HepG2 (cell line): ENCODE measurements at regions not wholly inside any gene's neighbourhood (a gene's known extent, or its start where the extent isn't known, plus 50 kb on each side); places are given as distances from the start of the nearest gene placed in this dataset.

Source experiments
- ATAC-seq: fragments of 200-7000 bp; cut with Tn5 transposase; 3 replicates; pipeline ENCODE4 v1.9.1; 2020; ENCODE audit warnings: mild to moderate bottlenecking, moderate library complexity
- BruUV-seq: library from RNA; stranded (reverse); fragments of 400-500 nt; replicated peaks from 2 replicates; lab custom pipeline; 2021; lab: Mats Ljungman, UMichigan
- CTCF ChIA-PET: fragments of 300-600 bp; formaldehyde crosslinking; extraction: SDS; loops from one replicate; lab custom pipeline; 2021; ENCODE audit warnings: low total read pairs, inconsistent platforms, low intra/inter-chr PET ratio; lab: Yijun Ruan, JAX
- POLR2A ChIA-PET: fragments of 350-600 bp; sonication (Branson Sonifier 250); formaldehyde crosslinking; loops from one replicate; lab custom pipeline; 2020; ENCODE audit warnings: antibody characterized with exemption, inconsistent platforms; lab: Yijun Ruan, JAX
- DNase-seq: peaks from one replicate; pipeline ENCODE4 v3.0.0-alpha.2; 2015; ENCODE audit warnings: low spot score
- FAIRE-seq: peaks from 3 replicates; lab custom pipeline; 2011; peaks lifted over from hg19 to GRCh38; lab: Jason Lieb, UNC
- H2AFZ ChIP-seq: one replicate; pipeline ENCODE4 v1.6.1; 2011; ENCODE audit warnings: low read length, inconsistent platforms
- H3K27ac ChIP-seq: fragments of 300-600 bp; 3 replicates; pipeline ENCODE4 v1.8.0; 2011; ENCODE audit warnings: mixed run types, mild to moderate bottlenecking, mixed read lengths, low read length, inconsistent platforms; ENCODE audit not compliant: insufficient read depth; ENCODE audit errors: extremely low read length
- H3K27me3 ChIP-seq, 2 experiments: fragments of 200-600 bp in 1 of 2; 2 replicates in 1 of 2; 3 replicates in 1 of 2; pipeline versions ENCODE4 v1.6.0 to v1.8.0; 2011; ENCODE audit warnings: low read length in 2 of 2, mild to moderate bottlenecking in 2 of 2, moderate library complexity in 2 of 2, inconsistent platforms in 1 of 2; ENCODE audit not compliant: insufficient read depth in 2 of 2, control insufficient read depth in 1 of 2
- H3K36me3 ChIP-seq, 2 experiments: fragments of 200-600 bp in 1 of 2; replicated peaks in 1 of 2; 2 replicates in 1 of 2; 3 replicates in 1 of 2; pipeline versions ENCODE4 v1.5.1 to v1.8.0; 2011; ENCODE audit warnings: low read length in 2 of 2, inconsistent platforms in 1 of 2; ENCODE audit not compliant: insufficient read depth in 2 of 2, control insufficient read depth in 1 of 2
- H3K4me1 ChIP-seq: 2 replicates; pipeline ENCODE4 v1.5.1; 2012; ENCODE audit warnings: low read length, inconsistent platforms; ENCODE audit not compliant: insufficient read depth
- H3K4me2 ChIP-seq: 2 replicates; pipeline ENCODE4 v1.6.0; 2011; ENCODE audit warnings: low read depth, low read length, inconsistent platforms
- H3K4me3 ChIP-seq, 3 experiments: fragments of 200-600 bp in 1 of 3; sonication (generic), shearing (Covaris generic) in 1 of 3; replicated peaks in 1 of 3; 2 replicates each; pipeline ENCODE4 v1.5.1; 2011 to 2016; ENCODE audit warnings: low read length in 3 of 3, inconsistent platforms in 2 of 3, low read depth in 2 of 3, mild to moderate bottlenecking in 2 of 3, control low read depth in 1 of 3, mixed read lengths in 1 of 3; ENCODE audit not compliant: insufficient read depth in 1 of 3
- H3K79me2 ChIP-seq: one replicate; pipeline ENCODE4 v1.6.1; 2011; ENCODE audit warnings: low read length, inconsistent platforms; ENCODE audit not compliant: insufficient read depth
- H3K9ac ChIP-seq: 2 replicates; pipeline ENCODE4 v1.6.0; 2011; ENCODE audit warnings: mild to moderate bottlenecking, low read depth, low read length, inconsistent platforms; ENCODE audit not compliant: insufficient read depth
- H3K9me3 ChIP-seq: 2 replicates; pipeline ENCODE4 v1.5.1; 2012; ENCODE audit warnings: mild to moderate bottlenecking, low read length
- H4K20me1 ChIP-seq: 2 replicates; pipeline ENCODE4 v1.6.0; 2011; ENCODE audit warnings: inconsistent platforms, mild to moderate bottlenecking, low read length, moderate library complexity; ENCODE audit not compliant: insufficient read depth
- AGO2 ChIP-seq: fragments of 200-400 bp; formaldehyde crosslinking; optimal IDR thresholded peaks from 2 replicates; pipeline ENCODE3; 2017; ENCODE audit warnings: mild to moderate bottlenecking, low read depth, low read length, moderate library complexity
- BORCS8-MEF2B ChIP-seq: sonication (generic); formaldehyde crosslinking; IDR thresholded peaks from 2 replicates; pipeline ENCODE4 v1.8.0; 2022; ENCODE audit warnings: mild to moderate bottlenecking, missing genetic modification reagents
- DMAP1 ChIP-seq: IDR thresholded peaks from 2 replicates; pipeline ENCODE4 v1.6.1; 2016
- HDAC1 ChIP-seq: sonication (generic); formaldehyde crosslinking; IDR thresholded peaks from 2 replicates; pipeline ENCODE4 v1.5.1; 2020; ENCODE audit warnings: mild to moderate bottlenecking, missing genetic modification reagents
- IKZF4 ChIP-seq: sonication (generic); formaldehyde crosslinking; IDR thresholded peaks from 2 replicates; pipeline ENCODE4 v1.5.1; 2020; ENCODE audit warnings: borderline replicate concordance, mild to moderate bottlenecking, low read depth, missing genetic modification reagents; ENCODE audit errors: not compliant biosample characterization
- TCF7 ChIP-seq: sonication (generic); IDR thresholded peaks from 2 replicates; pipeline ENCODE4 v1.6.1; 2016; ENCODE audit warnings: antibody characterized with exemption, low read depth
- YEATS2 ChIP-seq: sonication (generic); formaldehyde crosslinking; IDR thresholded peaks from 2 replicates; pipeline ENCODE4 v1.4.0; 2020; ENCODE audit warnings: missing genetic modification reagents, borderline replicate concordance
- ZNF260 ChIP-seq: sonication (generic); formaldehyde crosslinking; IDR thresholded peaks from 2 replicates; pipeline ENCODE4 v1.4.0; 2020; ENCODE audit warnings: missing genetic modification reagents, low read depth, mild to moderate bottlenecking, borderline replicate concordance
- ZNF296 ChIP-seq: sonication (generic); formaldehyde crosslinking; conservative IDR thresholded peaks from 2 replicates; pipeline ENCODE4 v1.5.0; 2020; ENCODE audit warnings: mild to moderate bottlenecking, missing genetic modification reagents
- ZNF33A ChIP-seq: sonication (generic); formaldehyde crosslinking; IDR thresholded peaks from 2 replicates; pipeline ENCODE4 v1.5.1; 2020; ENCODE audit warnings: missing genetic modification reagents, mild to moderate bottlenecking, moderate library complexity, borderline replicate concordance
- ZNF350 ChIP-seq: sonication (generic); formaldehyde crosslinking; IDR thresholded peaks from 2 replicates; pipeline ENCODE4 v1.4.0; 2020; ENCODE audit warnings: mild to moderate bottlenecking, low read depth, missing genetic modification reagents, borderline replicate concordance
- ZNF354B ChIP-seq: sonication (generic); formaldehyde crosslinking; IDR thresholded peaks from 2 replicates; pipeline ENCODE4 v1.8.0; 2022; ENCODE audit warnings: mild to moderate bottlenecking, missing genetic modification reagents
- ZNF530 ChIP-seq: sonication (generic); formaldehyde crosslinking; IDR thresholded peaks from 2 replicates; pipeline ENCODE4 v1.5.0; 2020; ENCODE audit warnings: low read depth, mild to moderate bottlenecking, missing genetic modification reagents
- ZNF574 ChIP-seq: sonication (generic); formaldehyde crosslinking; IDR thresholded peaks from 2 replicates; pipeline ENCODE4 v1.4.0; 2020; ENCODE audit warnings: missing genetic modification reagents
- ZNF841 ChIP-seq: sonication (generic); formaldehyde crosslinking; IDR thresholded peaks from 2 replicates; pipeline ENCODE4 v1.8.1; 2023; ENCODE audit warnings: missing genetic modification reagents, borderline replicate concordance
- WGBS: methylation state at CpG from one replicate; pipeline ENCODE4 v1.1.6; 2017; ENCODE audit warnings: low lambda C conversion rate; 5-methylcytosine and 5-hydroxymethylcytosine counted together
- in situ Hi-C: cut with HindIII; loops from 2 replicates; pipeline ENCODE4 v1.10.0; 2017; ENCODE audit warnings: low pct_unique_long_range_greater_than_20kb; ENCODE audit not compliant: extremely low pct_ligation_motif_present
- intact Hi-C: fragments of 100-400 bp; cut with micrococcal nuclease; formaldehyde crosslinking; loops from one replicate; pipeline ENCODE4 v1.10.0; 2022; ENCODE audit not compliant: unreplicated experiment
- TF ChIP-seq, protein P1 (sequence below): sonication (generic); formaldehyde crosslinking; IDR thresholded peaks from 2 replicates; pipeline ENCODE4 v1.5.1; 2020; ENCODE audit warnings: mild to moderate bottlenecking, missing genetic modification reagents, moderate library complexity
- TF ChIP-seq, protein P2 (sequence below): sonication (generic); formaldehyde crosslinking; conservative IDR thresholded peaks from 2 replicates; pipeline ENCODE4 v1.4.0; 2020; ENCODE audit warnings: mild to moderate bottlenecking, missing genetic modification reagents, moderate library complexity

GRCh38 chr3:182699550-182700170 lies 93.6 kb upstream of the ATP11B start:
- Histone ChIP-seq H3K36me3 (no peaks in the 10 kb centered on the region), H3K4me3 (no peak overlapping the region), H3K4me1 (0 out of 2 replicates have a peak, but pooled peaks cover 11% of the 10 kb centered on the region), H4K20me1 (no peaks in the 10 kb centered on the region), H3K9me3 (no peaks in the 10 kb centered on the region), H3K27ac (no peak overlapping the region), H2AFZ (no peak overlapping the region), H3K9ac (no peak overlapping the region), H3K4me2 (no peak overlapping the region), H3K27me3 (no peaks in the 10 kb centered on the region; a peak in 1 of 5 replicates), H3K79me2 (no peaks in the 10 kb centered on the region)
- FAIRE-seq (no peak), ATAC-seq (no peak), DNase-seq (no peak)
- in situ Hi-C loops (no loop called here), intact Hi-C loops (no loop called here)
- BruUV-seq = no TSS peak
- ChIA-PET POLR2A (no interaction called here), CTCF (no interaction called here)
- TF ChIP-seq, protein P1, sequence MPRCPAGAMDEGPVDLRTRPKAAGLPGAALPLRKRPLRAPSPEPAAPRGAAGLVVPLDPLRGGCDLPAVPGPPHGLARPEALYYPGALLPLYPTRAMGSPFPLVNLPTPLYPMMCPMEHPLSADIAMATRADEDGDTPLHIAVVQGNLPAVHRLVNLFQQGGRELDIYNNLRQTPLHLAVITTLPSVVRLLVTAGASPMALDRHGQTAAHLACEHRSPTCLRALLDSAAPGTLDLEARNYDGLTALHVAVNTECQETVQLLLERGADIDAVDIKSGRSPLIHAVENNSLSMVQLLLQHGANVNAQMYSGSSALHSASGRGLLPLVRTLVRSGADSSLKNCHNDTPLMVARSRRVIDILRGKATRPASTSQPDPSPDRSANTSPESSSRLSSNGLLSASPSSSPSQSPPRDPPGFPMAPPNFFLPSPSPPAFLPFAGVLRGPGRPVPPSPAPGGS (CRISPR knock-in tag) = no peak
- no peak for TF ChIP-seq ZNF296 (CRISPR knock-in tag)
- TF ChIP-seq YEATS2 (CRISPR knock-in tag) = no peak
- TF ChIP-seq HDAC1 (CRISPR knock-in tag) = no peak
- no peak for TF ChIP-seq ZNF354B
- no peak for TF ChIP-seq ZNF260
- TF ChIP-seq, protein P2, sequence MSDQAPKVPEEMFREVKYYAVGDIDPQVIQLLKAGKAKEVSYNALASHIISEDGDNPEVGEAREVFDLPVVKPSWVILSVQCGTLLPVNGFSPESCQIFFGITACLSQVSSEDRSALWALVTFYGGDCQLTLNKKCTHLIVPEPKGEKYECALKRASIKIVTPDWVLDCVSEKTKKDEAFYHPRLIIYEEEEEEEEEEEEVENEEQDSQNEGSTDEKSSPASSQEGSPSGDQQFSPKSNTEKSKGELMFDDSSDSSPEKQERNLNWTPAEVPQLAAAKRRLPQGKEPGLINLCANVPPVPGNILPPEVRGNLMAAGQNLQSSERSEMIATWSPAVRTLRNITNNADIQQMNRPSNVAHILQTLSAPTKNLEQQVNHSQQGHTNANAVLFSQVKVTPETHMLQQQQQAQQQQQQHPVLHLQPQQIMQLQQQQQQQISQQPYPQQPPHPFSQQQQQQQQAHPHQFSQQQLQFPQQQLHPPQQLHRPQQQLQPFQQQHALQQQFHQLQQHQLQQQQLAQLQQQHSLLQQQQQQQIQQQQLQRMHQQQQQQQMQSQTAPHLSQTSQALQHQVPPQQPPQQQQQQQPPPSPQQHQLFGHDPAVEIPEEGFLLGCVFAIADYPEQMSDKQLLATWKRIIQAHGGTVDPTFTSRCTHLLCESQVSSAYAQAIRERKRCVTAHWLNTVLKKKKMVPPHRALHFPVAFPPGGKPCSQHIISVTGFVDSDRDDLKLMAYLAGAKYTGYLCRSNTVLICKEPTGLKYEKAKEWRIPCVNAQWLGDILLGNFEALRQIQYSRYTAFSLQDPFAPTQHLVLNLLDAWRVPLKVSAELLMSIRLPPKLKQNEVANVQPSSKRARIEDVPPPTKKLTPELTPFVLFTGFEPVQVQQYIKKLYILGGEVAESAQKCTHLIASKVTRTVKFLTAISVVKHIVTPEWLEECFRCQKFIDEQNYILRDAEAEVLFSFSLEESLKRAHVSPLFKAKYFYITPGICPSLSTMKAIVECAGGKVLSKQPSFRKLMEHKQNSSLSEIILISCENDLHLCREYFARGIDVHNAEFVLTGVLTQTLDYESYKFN (CRISPR knock-in tag) = no peak
- TF ChIP-seq DMAP1 (CRISPR knock-in tag) = no peak
- TF ChIP-seq ZNF574 = no peak
- no peak for TF ChIP-seq ZNF33A
- TF ChIP-seq ZNF530 (CRISPR knock-in tag) = no peak
- TF ChIP-seq AGO2 = no peak
- no peak for TF ChIP-seq TCF7
- no peak for TF ChIP-seq BORCS8-MEF2B (CRISPR knock-in tag)
- no peak for TF ChIP-seq ZNF841 (CRISPR knock-in tag)
- no peak for TF ChIP-seq ZNF350 (CRISPR knock-in tag)
- no peak for TF ChIP-seq IKZF4 (CRISPR knock-in tag)
- 25% methylated on average over 2 of the region's 2 CpGs for WGBS
